ENCODE measurements at regions not wholly inside any gene's neighbourhood (a gene's known extent, or its start where the extent isn't known, plus 50 kb on each side); places are given as distances from the start of the nearest gene placed in this dataset.
"Not testable (repeated sequence)": the region's sequence is repeated elsewhere in the genome, so short reads cannot be mapped to it uniquely, and the experiment has no call there.

DNA sequence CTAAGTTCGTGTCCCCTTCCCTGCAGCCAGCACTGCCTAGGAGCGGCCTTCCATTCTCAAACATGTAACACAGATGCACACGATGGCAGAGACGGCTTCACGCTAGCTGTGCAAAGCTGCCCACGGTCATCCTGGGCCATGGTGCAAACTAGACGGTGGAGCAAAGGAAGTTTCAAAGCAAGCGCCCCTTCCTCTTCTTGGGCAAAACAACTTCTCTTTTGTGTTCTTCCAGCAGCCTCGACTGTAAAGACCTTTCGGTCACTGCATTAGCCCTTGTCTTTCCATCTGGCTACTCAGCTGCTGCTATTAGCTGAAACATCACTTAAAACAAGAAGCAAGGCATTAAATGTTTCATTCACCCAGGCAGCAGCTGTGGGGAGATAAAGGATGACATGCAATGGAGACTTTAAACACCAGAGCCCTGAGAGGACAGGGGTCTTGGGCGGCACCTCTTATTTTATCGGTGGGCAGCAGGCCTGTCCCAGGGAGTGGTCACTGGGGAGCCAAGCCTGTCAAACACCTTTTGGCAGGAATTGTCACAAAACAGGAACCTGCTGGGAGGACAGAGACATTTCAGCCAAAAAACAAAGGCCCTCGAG lies 214.8 kb downstream of the KLF6 start:
- no peak for DNase-seq

DNA sequence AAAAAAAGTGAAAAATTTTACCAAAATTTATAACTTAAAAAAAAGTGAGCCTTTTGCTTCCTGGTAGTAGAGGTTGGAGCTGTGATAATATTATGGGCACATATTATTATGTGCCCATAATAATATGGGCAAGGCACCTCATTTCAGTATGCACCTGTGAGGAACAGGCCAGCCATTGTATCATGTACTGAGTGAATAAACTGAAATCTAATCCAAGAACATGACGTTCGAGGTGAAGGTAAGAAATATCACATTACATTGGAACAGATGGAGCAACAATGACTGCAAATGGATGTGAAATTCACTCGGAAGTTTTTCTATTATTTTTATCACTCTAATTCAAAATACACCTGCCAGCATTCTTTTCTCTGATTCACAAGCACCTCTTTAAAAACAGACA lies 216.0 kb downstream of the KLF6 start:
- DNase-seq: peak; percentile 68

DNA sequence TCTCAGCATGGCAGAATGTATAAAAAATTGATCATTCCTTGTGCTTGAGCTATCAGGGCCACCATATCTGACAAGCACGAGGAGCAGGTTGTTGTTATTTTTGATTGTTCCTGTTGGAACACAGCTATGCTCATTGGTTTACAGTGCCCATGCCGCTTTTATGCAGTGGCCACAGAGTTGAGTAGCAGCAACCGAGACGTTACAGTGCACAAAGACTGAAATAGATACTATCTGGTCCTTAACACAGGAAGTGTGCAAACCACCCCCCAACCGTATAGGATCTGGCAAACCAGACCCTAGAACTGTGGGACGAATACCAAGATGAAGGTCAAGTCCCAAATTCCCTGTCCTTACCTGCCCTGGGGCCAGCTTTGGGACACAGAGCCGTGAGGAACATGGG lies 216.6 kb downstream of the KLF6 start:
- no peak for DNase-seq

DNA sequence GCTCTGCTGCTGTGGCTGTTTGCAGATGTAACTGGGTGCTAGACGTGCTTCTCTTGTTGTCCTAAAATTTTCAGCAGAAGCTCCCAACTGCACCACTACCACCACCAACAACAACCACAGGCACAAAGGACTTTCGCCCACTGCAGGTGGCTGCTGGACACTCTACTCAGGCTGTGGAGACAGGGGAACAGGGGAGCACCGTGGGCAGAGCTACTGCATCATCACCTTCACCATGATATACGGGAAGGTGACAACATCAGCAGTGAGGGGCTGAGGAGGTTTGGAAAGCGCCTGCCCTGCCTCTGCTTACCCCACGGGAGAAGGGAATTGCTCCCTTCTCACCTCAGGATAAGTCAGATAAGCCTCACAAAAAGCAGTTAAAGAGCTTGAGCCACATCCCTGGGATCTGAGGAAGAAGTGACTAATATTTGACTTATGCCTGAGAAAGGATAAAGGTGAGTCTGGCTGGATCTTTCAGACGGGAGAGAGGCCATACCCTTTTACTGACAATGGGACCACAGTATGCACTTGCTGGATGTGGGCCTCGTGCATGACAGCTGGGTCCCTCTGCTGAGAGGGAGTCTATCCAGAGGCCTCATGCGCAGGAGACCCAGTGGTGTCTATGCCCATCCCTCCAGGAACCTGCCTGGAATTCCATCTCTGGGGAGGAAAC lies 217.6 kb downstream of the KLF6 start:
- no peak for DNase-seq

DNA sequence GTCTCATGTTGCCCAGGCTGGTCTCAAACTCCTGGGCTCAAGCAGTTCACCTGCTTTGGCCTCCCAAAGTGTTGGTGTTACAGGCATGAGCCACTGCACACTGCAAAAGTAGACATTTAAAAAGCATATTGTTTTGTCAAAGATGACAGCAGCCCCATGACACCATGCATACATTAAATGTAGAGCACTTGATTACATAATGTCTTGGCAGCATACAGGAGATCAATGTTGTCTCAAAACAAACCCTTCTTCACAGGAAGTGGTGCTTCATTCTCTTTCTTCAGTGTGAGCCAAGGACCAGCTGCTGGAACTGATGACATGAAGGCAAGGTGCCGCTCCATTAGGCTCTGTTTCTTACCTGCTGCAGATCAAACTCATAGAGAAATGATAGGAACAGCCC lies 218.4 kb downstream of the KLF6 start:
- DNase-seq: no peak

DNA sequence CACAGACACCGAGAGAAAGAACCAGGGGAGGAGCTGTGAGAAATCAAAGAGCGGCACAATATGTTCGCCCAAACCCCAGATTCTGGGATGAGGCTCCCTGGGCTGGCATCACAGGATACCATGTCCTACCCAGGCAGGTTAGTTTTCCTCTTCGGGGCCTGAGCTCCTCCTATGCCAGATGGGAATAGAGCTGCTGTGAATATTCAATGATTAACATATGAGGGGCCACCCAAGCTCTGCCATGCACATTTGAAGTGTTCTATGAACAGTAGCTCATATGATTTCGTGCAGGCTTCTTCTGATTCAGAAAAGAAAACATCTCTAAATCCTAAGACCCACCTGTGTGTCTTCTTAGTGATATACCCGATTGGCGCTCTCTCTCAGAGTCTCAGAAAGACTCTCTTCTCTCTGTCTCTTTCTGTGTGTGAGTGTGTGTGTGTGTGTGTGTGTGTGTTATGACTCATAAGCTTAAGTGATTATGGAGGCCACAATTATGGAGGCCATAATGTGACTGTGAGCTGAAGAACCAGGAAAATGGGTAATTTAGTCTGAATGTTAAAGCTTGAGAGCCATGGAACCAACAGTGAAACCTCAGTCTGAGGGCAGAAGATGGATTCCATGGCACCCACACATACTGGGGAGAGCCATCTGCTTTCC lies 220.5 kb downstream of the KLF6 start:
- DNase-seq: no peak

DNA sequence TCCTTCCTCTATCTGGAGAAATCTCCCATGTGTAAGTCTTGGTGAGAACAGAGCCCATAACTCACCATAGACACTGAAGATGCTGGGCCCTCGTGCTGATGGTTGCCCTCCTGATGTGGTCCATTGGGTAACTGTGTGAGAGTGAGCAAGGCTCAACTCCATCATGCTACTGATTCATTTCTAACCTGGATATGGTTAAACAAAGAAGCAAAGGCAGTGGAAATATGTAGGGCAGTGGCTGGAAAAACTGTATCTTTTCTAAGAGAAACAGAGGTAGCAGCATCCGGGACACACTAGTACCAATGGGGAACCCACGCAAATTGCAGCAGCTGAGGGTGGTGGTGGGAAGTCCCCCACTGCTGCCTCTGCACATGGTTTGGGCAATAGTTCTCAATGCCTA lies 221.7 kb downstream of the KLF6 start:
- no peak for DNase-seq

DNA sequence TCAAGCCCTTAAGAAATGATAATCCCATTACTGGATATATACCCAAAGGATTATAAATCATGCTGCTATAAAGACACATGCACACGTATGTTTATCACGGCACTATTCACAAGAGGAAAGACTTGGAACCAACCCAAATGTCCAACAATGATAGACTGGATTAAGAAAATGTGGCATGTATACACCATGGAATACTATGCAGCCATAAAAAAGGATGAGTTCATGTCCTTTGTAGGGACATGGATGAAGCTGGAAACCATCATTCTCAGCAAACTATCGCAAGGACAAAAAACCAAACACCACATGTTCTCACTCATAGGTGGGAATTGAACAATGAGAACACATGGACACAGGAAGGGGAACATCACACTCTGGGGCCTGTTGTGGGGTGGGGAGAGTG lies 224.4 kb downstream of the KLF6 start:
- not testable (repeated sequence) for DNase-seq

DNA sequence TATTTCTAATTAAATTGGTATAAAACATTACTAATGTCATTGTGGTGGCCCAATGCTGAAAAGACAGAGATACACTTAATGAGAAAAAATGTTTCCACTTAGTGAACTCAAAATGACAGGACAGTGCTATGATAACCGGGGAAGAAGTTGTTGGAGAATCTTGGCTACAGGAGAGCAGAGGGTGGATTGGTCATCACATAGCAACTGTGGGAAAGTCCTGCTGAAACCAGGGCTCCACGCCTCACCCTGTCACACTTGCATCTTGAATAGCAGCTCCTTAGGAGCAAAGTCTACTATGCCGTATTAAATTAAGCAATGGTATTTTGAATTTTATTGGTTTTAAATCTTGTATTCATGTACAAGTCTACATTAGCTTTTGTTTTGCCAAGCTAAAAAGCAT lies 225.5 kb downstream of the KLF6 start:
- no peak for DNase-seq

DNA sequence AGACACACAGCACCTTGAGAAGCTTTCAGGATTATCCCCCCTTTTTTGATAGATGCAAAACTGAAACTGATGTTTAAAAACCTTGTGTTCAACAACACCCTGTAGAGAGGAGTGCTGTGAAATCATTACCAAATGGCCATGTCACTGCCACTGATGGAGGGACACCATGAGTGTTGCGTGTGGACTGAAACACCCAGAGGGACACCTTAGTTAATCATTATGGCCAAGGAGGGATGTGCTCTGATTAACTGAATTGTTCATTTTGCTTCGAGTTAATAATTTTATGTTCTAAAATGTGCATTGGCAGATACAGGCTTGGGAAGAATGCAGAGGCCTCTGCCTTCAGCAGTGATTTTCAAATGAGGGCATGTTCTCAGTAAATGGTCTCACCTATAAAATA lies 226.0 kb downstream of the KLF6 start:
- no peak for DNase-seq

DNA sequence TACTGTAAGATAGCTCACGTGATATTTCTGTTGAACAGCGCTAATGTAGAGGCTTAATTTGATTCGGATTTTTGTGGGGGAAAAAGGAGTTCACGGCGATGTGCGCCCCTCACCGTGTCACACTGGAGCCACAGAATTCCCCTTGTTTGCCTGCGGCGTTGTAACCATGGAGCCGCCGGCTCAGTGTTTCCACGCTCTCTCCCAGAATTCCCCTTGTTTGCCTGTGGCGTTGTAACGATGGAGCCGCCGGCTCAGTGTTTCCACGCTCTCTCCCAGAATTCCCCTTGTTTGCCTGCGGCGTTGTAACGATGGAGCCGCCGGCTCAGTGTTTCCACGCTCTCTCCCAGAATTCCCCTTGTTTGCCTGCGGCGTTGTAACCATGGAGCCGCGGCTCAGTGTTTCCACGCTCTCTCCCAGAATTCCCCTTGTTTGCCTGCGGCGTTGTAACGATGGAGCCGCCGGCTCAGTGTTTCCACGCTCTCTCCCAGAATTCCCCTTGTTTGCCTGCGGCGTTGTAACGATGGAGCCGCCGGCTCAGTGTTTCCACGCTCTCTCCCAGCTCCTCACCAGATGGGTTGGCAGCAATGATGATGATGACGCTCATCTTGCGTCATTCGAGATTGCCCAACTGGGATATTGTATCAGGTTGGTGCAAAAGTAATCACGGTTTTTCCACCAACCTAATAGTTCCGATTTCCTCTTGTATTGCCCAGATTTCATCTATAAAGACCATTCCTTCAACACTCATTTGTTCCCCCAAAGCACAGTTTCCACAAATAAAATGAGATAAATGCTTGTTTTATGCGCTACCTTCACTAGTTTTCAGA lies 228.6 kb downstream of the KLF6 start:
- DNase-seq: peak; percentile 49

DNA sequence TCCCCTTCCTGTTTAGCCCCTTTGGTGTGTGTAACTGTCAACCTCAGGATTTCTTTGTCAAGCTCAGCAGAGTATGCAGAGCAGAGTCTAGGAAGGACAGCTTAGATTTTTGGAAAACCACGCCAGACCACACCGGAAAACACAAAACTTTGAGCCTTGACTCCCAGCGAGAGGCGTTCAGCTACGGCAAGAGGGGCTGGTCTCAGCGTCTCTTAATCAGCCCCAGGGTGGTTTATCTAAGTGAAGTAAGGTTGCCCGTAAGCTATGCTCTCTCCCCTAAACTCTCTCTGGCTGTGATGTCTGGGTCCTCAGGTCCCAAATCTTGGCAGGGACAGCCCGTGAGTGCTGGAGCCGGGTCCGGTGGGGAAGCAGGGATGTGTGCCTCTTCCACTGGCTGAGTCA lies 230.9 kb downstream of the KLF6 start:
- no peak for DNase-seq

DNA sequence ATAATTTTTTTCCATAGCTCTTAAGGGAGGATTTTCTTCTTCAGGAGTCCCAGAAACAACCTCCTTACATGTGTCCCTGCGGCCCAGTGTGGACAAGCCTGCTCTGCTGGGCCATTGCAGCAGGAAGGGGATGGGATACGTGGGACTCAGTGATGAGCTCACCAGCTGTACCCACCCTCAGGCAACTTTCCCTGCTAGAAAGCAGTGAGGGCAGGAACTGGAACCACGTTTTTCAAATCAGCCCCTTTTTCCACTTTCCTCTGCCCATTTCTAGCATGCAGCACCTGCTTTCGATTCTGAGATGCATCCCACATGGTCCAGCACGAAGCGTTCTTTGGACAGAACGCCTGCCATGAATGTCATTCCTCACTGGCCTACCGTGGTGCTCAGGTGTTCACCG lies 232.7 kb downstream of the KLF6 start:
- no peak for DNase-seq

DNA sequence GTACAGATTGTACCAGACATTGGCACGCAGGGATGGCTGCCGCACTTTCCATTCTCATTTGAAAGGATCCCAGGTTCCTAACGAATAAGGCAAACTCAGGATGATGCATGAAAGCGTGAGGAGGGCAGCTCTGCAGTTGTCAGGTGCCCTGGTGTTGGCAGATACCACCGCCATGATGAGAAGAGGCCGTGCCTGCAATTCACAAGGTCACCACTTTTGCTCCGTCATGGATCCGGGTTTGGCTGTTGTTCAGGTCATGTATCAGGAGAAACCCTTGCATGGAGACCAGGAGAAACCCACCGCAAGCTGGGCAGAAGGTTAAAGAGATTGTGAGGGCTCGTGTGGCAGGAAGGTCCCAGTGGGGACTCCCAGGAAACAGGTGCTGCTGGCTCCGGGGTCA lies 233.2 kb downstream of the KLF6 start:
- no peak for DNase-seq

DNA sequence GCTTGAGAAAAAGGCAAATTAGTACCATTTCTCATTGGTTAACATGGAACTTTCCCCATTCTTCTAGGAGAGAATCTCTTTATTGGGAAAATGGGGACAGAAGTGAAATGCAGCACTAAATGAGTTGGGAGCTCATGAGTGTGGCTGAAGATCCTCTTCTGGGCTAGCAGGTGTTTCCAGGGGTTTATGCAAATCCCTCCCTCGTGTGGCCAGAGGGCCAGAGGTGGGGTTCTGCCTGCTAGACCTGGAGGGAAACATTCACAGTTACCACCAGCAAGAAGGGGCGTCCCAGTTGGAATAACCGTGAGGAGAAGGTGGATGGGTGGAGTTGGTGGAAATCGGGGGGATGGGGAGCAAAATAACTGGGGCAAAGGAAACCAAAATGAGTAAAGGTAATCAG lies 235.9 kb downstream of the KLF6 start:
- DNase-seq: no peak

DNA sequence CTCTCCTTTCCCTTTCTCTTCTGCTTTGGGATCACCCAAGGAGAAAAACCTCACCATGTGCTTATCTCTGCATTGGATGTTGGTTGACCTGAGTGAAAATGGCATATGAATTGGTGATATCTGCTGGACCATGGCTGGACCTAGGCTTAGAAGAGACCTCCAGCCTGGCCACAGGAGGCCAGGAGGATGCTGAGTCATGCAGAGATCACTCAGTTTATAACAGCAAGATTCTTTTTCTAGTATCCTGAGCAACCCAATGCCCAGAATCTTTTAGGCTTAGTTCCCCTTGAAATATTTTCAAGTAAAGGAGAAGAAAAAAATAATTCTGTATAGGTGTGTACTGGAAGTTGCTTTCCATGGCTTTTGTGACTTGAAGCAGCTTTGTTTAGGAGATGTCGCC lies 236.3 kb downstream of the KLF6 start:
- DNase-seq: no peak

DNA sequence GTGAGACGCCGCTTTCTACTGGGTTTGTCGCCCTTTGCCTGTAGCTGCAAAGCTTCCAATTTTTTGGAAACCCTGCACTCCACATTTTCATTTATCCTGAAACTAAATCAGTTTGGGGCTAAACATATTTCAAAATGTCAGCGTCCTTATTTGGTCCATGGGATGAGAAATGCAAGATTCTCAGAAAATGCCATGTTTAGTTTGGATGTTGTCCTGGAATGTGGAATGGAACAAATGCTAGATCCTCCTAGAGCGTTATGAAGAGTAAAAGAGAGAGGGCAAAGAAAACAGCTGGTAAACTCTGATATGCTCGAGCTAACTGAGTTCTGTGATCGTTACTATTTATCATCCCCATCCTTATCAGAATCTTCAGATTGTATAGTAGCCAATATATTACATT lies 236.9 kb downstream of the KLF6 start:
- no peak for DNase-seq

DNA sequence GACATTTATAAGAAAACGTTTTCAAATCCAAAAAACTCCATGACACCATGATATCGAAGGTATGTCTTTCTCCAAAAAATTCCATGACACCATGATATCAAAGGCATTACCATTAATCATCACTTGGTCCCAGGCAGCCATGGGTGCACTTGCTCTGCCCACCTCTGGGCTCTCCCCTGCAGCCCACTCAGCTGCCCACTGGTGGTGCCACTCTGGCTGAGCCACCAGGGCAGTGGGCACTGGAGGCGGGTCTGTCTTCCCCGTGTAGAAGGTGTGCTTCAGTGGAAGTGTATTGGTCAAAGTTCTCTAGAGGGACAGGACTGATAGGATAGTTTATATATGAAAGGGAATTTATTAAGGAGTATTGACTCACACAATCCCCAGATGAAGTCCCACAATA lies 240.4 kb downstream of the KLF6 start:
- no peak for DNase-seq

DNA sequence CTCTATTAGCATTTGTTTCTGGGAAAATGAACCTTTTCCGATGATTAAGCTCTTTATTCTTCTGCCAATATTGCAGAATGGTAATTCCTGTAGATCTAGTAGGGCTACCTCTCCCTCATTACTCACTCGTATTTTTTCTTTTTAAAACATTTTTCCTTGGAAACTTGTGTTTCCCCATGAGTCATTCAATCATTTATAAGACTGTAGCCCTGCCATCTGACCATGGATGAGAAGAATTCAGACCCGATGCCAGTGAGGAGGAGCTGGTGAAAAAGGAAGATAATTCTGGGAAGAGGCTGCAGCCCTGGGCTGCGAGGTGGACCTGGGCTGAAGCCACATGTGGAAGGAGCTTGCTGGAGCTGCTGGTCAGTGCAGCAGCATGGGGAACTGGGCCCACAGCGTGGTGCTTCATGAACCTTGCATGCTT lies 242.8 kb downstream of the KLF6 start:
- no peak for DNase-seq

DNA sequence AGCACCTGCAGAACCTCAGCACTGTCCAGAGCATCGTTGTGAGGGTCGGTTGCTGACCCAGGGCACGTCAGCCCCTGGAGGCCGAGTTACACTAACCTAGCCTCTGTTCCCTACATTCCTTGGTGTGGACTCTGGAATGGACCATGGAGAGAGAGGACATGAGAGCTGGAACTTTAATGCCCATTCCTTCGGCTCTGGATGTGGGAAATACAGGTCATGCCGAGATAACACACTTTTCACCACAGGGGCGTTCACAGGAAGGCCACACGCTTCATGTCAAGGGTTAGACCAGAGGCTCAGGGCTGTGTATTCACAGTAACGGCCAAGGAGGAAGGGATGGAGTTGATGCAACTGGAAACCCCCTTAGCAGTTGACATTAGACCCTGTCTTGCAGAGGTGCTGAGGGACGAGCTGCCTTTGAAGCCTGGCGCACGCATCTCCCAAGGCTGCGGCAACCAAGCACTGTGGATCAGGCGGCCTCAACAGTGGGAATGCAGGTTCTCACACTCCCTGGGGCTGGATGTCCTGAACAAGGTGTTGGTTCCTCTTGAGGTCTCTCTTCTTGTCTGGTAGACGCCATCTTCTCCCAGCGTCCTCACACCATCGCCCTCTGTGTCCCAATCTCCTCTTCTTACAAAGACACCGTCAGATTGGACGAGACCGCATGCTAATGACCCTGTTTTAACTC lies 245.2 kb downstream of the KLF6 start:
- no peak for DNase-seq

DNA sequence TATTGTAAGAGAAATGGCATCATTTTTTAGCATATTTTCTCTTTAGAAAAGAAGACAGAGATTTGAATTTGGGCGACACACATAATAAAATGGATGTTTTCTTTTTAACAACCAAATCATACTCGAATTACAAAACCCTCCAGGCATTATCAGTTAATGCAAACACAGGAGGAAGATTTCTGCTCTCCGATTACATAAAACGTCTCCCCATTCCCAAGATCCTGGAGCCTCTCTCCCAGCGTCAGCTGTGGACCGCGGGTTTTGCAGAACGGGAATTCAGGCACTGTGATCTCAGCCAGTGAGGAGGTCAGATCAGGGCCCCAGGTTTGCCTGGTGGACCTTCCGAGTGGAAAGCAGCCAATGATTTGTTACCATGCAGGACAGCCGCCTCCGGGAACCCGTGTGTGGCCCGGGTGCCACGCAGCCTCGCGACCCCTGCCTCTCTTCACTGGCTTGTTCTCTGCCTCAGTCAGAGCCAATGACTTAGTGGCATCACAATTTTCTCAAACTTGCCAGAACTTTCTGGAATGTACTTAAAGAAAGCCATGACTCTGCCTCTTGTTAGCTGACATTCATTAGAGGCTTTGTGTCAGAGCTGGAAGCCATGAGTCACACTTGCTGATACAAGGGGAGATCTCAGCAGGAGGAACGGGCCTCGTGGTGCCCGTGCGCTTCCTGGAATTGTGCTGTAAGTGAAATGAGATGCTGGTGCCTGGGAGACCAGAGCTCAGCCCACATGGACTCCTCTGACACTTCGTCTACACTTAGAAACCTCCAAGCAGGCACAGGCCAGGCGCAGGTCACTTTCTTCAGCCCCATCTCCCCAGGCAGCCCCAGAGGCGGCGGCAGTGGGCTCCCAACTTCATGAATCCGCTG lies 246.1 kb downstream of the KLF6 start:
- DNase-seq: no peak

DNA sequence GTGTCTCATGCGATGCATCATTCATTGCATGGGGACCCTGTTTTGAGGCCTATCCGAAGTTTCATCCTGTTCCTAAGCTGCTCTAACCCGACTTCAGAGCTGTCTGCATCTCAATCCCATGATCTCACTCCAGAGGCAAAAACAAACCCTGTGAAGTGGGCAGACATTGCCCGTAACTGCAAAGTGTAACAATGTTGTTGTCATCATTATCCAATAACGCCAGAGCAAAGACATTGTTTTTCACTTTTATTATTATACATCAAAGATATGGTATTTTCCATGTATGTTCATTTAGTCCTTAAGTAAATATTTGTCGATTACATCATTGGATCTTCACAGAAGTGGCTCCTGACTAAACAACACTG lies 246.7 kb downstream of the KLF6 start:
- no peak for DNase-seq

Measured in NCI-H2171 treated with DMSO at 0.1 percent for 48 hours (cell line).